ENCODE measurements at regions not wholly inside any gene's neighbourhood (a gene's known extent, or its start where the extent isn't known, plus 50 kb on each side); places are given as distances from the start of the nearest gene placed in this dataset.

DNA sequence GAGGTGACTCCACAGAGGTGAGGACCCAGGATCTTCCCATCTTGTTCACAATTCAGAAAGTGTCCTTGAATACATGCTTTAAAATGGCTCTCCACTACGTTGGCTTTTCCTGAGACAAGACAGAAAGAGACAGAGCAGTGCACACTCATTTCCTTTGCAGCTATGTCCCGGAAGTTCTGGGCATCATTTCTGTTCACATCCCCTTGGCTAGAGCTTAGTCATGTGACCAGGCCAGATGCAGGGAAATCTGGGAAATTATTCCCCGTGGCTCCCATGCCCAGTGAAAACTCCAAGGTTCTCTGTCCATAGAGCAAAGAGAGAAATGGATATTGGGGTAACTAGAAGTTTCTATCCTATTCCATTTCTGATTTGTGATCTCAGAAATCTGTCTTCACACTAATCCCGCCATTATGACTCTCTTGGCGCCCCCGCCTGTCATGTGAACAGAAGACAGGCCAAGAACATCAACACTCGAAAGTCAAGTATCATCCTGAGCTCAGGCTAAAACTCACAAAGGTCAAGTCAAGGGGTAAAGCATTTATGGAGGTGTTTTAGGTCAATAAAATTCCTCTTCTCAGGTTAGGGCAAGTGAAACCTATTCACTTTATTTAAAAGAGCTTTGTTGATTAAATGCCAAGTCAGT lies 251.4 kb upstream of the HABP2 start:
- intact Hi-C loops (cut with DNase I; ENCODE audit: low total_unique reads): no loop called here
- WGBS, 2 donors (ENCODE audit: low coverage in 1 of 2): 87% methylated on average over 7 of the region's 7 CpGs; no CpG with 5 or more reads in 1 of the 2 donors

DNA sequence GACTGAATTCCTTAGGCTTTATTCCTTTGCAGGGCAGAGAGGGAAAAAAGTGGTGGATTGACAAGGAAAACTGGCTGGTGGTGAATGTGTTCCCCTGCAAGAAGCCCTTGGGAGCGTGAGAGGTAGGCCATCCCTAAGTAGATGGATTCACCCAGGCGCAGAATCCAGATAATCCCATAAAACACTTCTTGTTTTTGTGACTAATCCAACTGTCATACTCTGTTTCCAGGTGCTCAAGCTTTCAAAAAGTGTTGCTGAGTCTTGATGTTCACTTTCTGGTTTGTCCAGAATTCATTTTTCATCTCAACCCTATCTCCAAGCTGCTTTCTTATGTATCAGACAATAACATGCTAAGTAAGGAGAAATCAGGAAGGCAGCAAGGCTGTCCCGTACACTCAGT lies 250.8 kb upstream of the HABP2 start:
- intact Hi-C loops (cut with DNase I; ENCODE audit: low total_unique reads): no loop called here
- 80 to 84% methylated on average over 2 to 3 of the region's 3 CpGs for WGBS, 2 donors (ENCODE audit: low coverage in 1 of 2)
- no peak overlapping the region for H3K4me3 ChIP-seq
- no peaks in the 10 kb centered on the region for H3K9me3 ChIP-seq
- no peaks in the 10 kb centered on the region for H3K27me3 ChIP-seq
- H3K27ac ChIP-seq: no peak overlapping the region
- TF ChIP-seq POLR2A (IDR thresholded peaks at IDR 0.05): no peak
- TF ChIP-seq POLR2AphosphoS5 (IDR thresholded peaks at IDR 0.05): no peak
- TF ChIP-seq EP300 (IDR thresholded peaks at IDR 0.05; ENCODE audit: low read depth): no peak
- TF ChIP-seq, protein P1, sequence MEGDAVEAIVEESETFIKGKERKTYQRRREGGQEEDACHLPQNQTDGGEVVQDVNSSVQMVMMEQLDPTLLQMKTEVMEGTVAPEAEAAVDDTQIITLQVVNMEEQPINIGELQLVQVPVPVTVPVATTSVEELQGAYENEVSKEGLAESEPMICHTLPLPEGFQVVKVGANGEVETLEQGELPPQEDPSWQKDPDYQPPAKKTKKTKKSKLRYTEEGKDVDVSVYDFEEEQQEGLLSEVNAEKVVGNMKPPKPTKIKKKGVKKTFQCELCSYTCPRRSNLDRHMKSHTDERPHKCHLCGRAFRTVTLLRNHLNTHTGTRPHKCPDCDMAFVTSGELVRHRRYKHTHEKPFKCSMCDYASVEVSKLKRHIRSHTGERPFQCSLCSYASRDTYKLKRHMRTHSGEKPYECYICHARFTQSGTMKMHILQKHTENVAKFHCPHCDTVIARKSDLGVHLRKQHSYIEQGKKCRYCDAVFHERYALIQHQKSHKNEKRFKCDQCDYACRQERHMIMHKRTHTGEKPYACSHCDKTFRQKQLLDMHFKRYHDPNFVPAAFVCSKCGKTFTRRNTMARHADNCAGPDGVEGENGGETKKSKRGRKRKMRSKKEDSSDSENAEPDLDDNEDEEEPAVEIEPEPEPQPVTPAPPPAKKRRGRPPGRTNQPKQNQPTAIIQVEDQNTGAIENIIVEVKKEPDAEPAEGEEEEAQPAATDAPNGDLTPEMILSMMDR (IDR thresholded peaks at IDR 0.05): no peak
- in situ Hi-C loops (cut with MboI; ENCODE audit: low pct_ligation_motif_present in 1 of 4, low pct_unique_long_range_greater_than_20kb in 1 of 4, low sequenced_read_pairs in 3 of 4): no loop called here
- no peaks in the 10 kb centered on the region for H3K4me1 ChIP-seq
- no peak for DNase-seq
- no peaks in the 10 kb centered on the region for H3K36me3 ChIP-seq

More for the DNA sequence above, 251.4 kb upstream of the HABP2 start:
- TF ChIP-seq POLR2A (IDR thresholded peaks at IDR 0.05): no peak
- TF ChIP-seq POLR2AphosphoS5 (IDR thresholded peaks at IDR 0.05): no peak
- TF ChIP-seq EP300 (IDR thresholded peaks at IDR 0.05; ENCODE audit: low read depth): no peak
- TF ChIP-seq, protein P1 (IDR thresholded peaks at IDR 0.05): no peak
- no peak overlapping the region for H3K27ac ChIP-seq
- no peak overlapping the region for H3K4me3 ChIP-seq
- in situ Hi-C loops (cut with MboI; ENCODE audit: low pct_ligation_motif_present in 1 of 4, low pct_unique_long_range_greater_than_20kb in 1 of 4, low sequenced_read_pairs in 3 of 4): no loop called here
- DNase-seq: no peak
- H3K9me3 ChIP-seq: no peaks in the 10 kb centered on the region
- H3K27me3 ChIP-seq: no peaks in the 10 kb centered on the region
- no peaks in the 10 kb centered on the region for H3K4me1 ChIP-seq
- no peaks in the 10 kb centered on the region for H3K36me3 ChIP-seq

DNA sequence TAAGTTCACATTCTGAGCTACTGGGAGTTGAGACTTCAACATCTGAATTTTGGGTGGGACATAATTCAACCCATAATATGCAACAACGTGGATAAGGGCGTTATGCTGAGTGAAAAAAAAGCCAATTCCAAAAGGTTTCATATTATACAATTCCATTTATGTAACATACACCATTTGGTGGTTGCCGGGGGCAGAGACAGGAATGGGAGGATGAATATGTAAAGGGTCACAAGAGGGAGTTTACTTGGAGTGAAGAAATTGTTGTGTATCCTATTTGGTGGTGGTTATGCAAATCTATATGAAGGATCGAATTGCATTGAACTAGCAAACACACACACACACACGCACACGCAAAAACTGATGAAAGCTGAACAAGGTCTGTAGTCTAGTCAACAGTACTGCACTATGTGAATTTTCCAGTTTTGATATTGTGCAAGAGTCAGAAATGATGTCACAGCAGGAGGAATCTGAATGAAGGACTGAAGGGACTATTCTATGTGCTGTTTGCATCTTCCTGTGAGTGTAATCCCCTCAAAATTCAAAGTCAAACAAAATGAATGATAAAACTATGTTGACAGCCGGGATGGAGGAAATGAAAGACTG lies 249.2 kb upstream of the HABP2 start:
- DNase-seq: no peak
- 50 to 74% methylated on average over 1 to 7 of the region's 7 CpGs for WGBS, 2 donors (ENCODE audit: low coverage in 1 of 2)
- in situ Hi-C loops (cut with MboI; ENCODE audit: low pct_ligation_motif_present in 1 of 4, low pct_unique_long_range_greater_than_20kb in 1 of 4, low sequenced_read_pairs in 3 of 4): no loop called here
- Histone ChIP-seq H3K36me3 (no peaks in the 10 kb centered on the region), H3K4me1 (no peaks in the 10 kb centered on the region), H3K27me3 (no peaks in the 10 kb centered on the region), H3K4me3 (no peak overlapping the region), H3K9me3 (no peaks in the 10 kb centered on the region), H3K27ac (no peak overlapping the region)
- intact Hi-C loops (cut with DNase I; ENCODE audit: low total_unique reads): no loop called here
- TF ChIP-seq POLR2A (IDR thresholded peaks at IDR 0.05) (no peak), POLR2AphosphoS5 (IDR thresholded peaks at IDR 0.05) (no peak), EP300 (IDR thresholded peaks at IDR 0.05; ENCODE audit: low read depth) (no peak)
- TF ChIP-seq, protein P1 (IDR thresholded peaks at IDR 0.05): no peak

DNA sequence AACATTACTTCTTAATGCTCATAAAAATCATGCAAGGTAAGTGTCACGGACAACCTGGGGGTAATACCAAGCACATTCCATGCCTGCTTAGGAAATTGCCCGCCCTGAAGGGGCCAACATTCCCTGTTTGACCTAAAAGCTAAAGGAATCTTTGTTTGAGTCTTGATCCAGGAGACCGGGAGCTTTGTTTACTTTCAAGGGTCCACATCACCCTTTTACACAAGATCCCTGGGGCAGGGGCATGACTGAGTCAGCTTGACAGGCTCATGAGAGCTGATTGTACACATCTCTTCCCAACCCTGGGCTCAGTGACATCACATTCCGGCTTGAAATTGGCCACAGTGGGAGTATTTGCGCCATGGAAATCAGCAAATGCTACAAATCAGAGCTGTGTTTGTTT lies 248.1 kb upstream of the HABP2 start:
- Histone ChIP-seq H3K27ac (no peak overlapping the region), H3K36me3 (no peaks in the 10 kb centered on the region), H3K9me3 (no peaks in the 10 kb centered on the region), H3K27me3 (no peaks in the 10 kb centered on the region), H3K4me3 (no peak overlapping the region), H3K4me1 (no peaks in the 10 kb centered on the region)
- DNase-seq: no peak
- in situ Hi-C loops (cut with MboI; ENCODE audit: low pct_ligation_motif_present in 1 of 4, low pct_unique_long_range_greater_than_20kb in 1 of 4, low sequenced_read_pairs in 3 of 4): no loop called here
- TF ChIP-seq, protein P1 (IDR thresholded peaks at IDR 0.05): no peak
- 75% methylated on average over 5 of the region's 5 CpGs; no CpG with 5 or more reads in 1 of the 2 donors for WGBS, 2 donors (ENCODE audit: low coverage in 1 of 2)
- intact Hi-C loops (cut with DNase I; ENCODE audit: low total_unique reads): no loop called here
